ENCODE measurements at regions not wholly inside any gene's neighbourhood (a gene's known extent, or its start where the extent isn't known, plus 50 kb on each side); places are given as distances from the start of the nearest gene placed in this dataset.

GRCh38 chr4:131499141-131499873, 1649.8 kb upstream of the PCDH10 start:
- Histone ChIP-seq H3K27ac (peak overlapping the region in 10 of 11 experiments; percentile 46 to 81 (median 74); a peak in 20 of 22 replicates), H3K4me3 (no peak overlapping the region), H3K36me3 (no peaks in the 10 kb centered on the region), H4K20me1 (no peaks in the 10 kb centered on the region), H3K4me2 (peak overlapping the region; percentile 2 to 64 (median 37); a peak in 18 of 22 replicates), H3K4me1 (peaks cover 4 to 13% (median 12%) of the 10 kb centered on the region in 10 experiments; a peak in 19 of 20 replicates), H3K9me3 (replicated peaks in 1 of 11) (peaks cover 4 to 8% (median 5%) of the 10 kb centered on the region in 11 experiments; a peak in 10 of 22 replicates), H3K27me3 (no peaks in the 10 kb centered on the region), H3K9ac (peak overlapping the region in 8 of 11 experiments; percentile 4 to 52 (median 42); a peak in 12 of 22 replicates)
- peak in 6 of 11 experiments; percentile 25 to 72 (median 49); a peak in 6 of 22 replicates for TF ChIP-seq Cebpa-rat (IDR thresholded peaks at IDR 0.05)

GRCh38 chr4:131509521-131509920, 1639.6 kb upstream of the PCDH10 start:
- Histone ChIP-seq H3K9me3 (replicated peaks in 1 of 11) (no peaks in the 10 kb centered on the region), H3K4me3 (no peak overlapping the region), H4K20me1 (no peaks in the 10 kb centered on the region), H3K27ac (no peak overlapping the region), H3K4me1 (no peaks in the 10 kb centered on the region), H3K4me2 (no peak overlapping the region), H3K27me3 (no peaks in the 10 kb centered on the region), H3K9ac (no peak overlapping the region), H3K36me3 (no peaks in the 10 kb centered on the region)
- no peak for TF ChIP-seq Cebpa-rat (IDR thresholded peaks at IDR 0.05)

DNA sequence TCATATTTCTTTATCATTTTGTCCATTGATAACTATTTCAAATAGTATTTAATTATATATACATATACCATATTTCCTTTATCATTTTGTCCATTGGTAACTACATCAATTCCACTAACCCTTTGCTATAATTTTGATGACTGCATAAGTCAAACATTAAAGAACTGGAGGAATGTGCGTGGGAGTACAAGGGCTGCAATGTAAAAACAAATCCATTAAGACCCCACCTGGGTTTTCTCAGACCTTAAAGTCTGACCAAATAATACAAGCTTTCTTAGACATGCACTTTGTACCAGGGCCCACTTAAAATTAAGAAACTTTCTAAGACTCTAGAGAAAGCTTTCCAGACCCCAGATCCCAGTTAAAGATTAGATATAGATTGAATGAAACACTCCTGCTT, 1622.4 kb upstream of the PCDH10 start:
- H3K4me3 ChIP-seq: no peak overlapping the region
- no peaks in the 10 kb centered on the region for H3K4me1 ChIP-seq
- H3K9ac ChIP-seq: no peak overlapping the region
- no peaks in the 10 kb centered on the region for H3K9me3 ChIP-seq (replicated peaks in 1 of 11)
- H3K27ac ChIP-seq: no peak overlapping the region
- H4K20me1 ChIP-seq: no peaks in the 10 kb centered on the region
- H3K36me3 ChIP-seq: no peaks in the 10 kb centered on the region
- H3K4me2 ChIP-seq: no peak overlapping the region
- no peaks in the 10 kb centered on the region for H3K27me3 ChIP-seq
- TF ChIP-seq Cebpa-rat (IDR thresholded peaks at IDR 0.05): no peak

DNA sequence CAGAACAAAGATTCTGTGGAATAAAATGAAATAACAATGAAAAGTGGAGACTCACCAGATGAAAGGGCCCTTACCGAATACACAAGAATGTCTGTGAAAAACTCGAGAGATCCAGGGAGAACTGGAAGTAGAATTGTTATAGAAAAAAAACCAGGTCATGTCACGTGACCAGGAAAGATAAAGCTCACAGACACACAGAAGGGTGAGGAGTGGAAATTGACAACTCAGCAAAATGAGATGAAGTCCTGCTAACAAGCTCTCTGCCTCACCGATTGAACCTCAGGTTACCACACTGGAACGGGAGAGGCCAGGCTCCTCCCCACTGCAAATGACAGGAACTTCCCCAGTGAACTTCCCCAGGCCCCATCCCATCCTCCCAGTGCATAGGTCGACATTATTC, 1618.0 kb upstream of the PCDH10 start:
- H4K20me1 ChIP-seq: no peaks in the 10 kb centered on the region
- no peak for TF ChIP-seq Cebpa-rat (IDR thresholded peaks at IDR 0.05)
- H3K4me1 ChIP-seq: no peaks in the 10 kb centered on the region
- H3K9me3 ChIP-seq (replicated peaks in 1 of 11): no peaks in the 10 kb centered on the region
- no peak overlapping the region for H3K4me3 ChIP-seq
- no peaks in the 10 kb centered on the region for H3K36me3 ChIP-seq
- H3K27ac ChIP-seq: no peak overlapping the region
- H3K9ac ChIP-seq: no peak overlapping the region
- H3K4me2 ChIP-seq: no peak overlapping the region
- H3K27me3 ChIP-seq: no peaks in the 10 kb centered on the region

DNA sequence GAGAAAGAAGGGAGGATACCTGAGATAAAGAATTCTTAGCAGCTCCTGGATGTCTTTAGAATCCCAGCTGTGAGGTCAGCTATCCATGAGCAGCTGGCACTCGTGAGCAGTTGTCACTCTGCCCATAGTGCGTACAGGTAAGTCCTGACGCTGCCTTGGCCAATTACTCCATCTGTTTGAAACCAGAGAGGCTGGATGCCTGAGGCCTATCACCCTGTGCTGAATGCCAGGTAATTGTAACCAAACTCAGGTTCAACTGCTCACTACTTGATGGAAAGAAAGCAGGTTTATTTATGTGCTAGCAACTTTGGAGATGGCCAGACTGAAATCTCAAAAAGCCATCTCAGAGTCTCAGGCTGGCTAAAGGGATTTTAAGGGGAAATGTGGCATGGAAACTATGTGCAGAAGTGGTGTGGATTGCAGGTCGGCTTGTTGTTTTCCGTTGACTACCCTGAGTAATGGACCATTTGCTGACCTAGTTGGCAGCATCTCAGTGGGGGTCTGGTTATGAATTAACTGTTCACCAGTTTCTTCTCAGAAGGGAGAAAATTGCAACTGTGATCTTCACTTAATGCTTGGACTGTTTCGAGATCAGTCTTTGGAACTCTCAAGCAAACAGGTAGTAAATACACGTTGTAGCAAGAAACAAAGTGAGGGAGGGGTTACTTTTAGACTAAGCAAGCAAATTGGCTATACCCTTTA, 1614.0 kb upstream of the PCDH10 start:
- H3K4me3 ChIP-seq: no peak overlapping the region
- no peak for TF ChIP-seq Cebpa-rat (IDR thresholded peaks at IDR 0.05)
- H3K27me3 ChIP-seq: no peaks in the 10 kb centered on the region
- H3K9me3 ChIP-seq (replicated peaks in 1 of 11): no peaks in the 10 kb centered on the region
- no peak overlapping the region for H3K4me2 ChIP-seq
- no peaks in the 10 kb centered on the region for H4K20me1 ChIP-seq
- no peaks in the 10 kb centered on the region for H3K4me1 ChIP-seq
- H3K36me3 ChIP-seq: no peaks in the 10 kb centered on the region
- H3K27ac ChIP-seq: no peak overlapping the region
- H3K9ac ChIP-seq: no peak overlapping the region

- no peaks in the 10 kb centered on the region for H3K4me1 ChIP-seq
- no peaks in the 10 kb centered on the region for H3K36me3 ChIP-seq
- H3K9me3 ChIP-seq (replicated peaks in 1 of 11): no peaks in the 10 kb centered on the region
- no peak overlapping the region for H3K4me3 ChIP-seq
- H3K27me3 ChIP-seq: no peaks in the 10 kb centered on the region
- no peaks in the 10 kb centered on the region for H4K20me1 ChIP-seq
- H3K9ac ChIP-seq: no peak overlapping the region
- H3K4me2 ChIP-seq: no peak overlapping the region
- TF ChIP-seq Cebpa-rat (IDR thresholded peaks at IDR 0.05): no peak
- no peak overlapping the region for H3K27ac ChIP-seq
Observed at GRCh38 chr4:131540256-131540655, 1608.8 kb upstream of the PCDH10 start.

DNA sequence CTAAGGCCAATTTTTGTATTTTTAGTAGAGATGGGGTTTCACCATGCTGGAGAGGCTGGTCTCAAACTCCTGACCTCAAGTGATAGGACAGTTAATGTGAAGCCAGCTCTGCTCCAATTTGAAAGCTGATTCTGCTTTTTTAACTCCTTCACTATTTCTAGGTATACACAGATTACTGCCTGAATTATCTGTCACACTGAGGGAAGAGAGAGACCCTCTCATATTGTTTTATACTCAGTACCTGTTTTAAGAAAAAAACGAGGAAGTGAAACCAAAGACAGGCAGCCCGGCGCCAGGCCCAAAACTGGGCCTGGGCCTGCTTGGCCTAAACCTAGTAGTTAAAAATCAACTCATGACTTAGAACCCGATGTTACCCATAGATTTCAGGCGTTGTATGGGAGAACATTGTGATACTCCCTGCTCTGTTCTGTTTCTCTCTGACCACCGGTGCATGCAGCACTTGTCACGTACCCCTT, 1601.5 kb upstream of the PCDH10 start:
- Histone ChIP-seq H3K36me3 (no peaks in the 10 kb centered on the region), H3K4me2 (no peak overlapping the region), H3K9ac (no peak overlapping the region), H3K4me3 (no peak overlapping the region), H3K27me3 (no peaks in the 10 kb centered on the region), H3K27ac (no peak overlapping the region), H3K9me3 (replicated peaks in 1 of 11) (no peaks in the 10 kb centered on the region), H4K20me1 (no peaks in the 10 kb centered on the region), H3K4me1 (no peaks in the 10 kb centered on the region)
- TF ChIP-seq Cebpa-rat (IDR thresholded peaks at IDR 0.05): no peak

DNA sequence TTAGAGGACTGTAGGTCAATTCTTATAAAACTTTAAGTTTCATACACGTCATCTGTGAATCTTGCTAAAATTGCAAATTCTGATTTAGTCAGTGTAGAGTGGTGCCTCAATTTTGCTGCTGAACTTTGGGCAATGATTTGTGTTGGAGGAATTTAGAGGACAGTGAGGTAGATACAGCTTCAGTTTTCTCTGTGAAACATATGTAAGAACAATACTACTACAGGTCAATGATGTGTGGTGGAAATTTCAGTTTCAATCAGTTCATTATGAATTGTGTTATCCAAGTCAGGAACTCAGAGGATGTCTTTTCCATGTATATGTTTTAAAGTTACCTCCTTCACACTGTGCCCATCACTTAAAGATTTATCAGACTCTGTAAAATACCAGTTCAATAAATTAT, 1597.8 kb upstream of the PCDH10 start:
- no peaks in the 10 kb centered on the region for H4K20me1 ChIP-seq
- H3K27ac ChIP-seq: no peak overlapping the region
- no peaks in the 10 kb centered on the region for H3K4me1 ChIP-seq
- no peak overlapping the region for H3K4me3 ChIP-seq
- no peaks in the 10 kb centered on the region for H3K9me3 ChIP-seq (replicated peaks in 1 of 11)
- no peak overlapping the region for H3K9ac ChIP-seq
- H3K4me2 ChIP-seq: no peak overlapping the region
- no peaks in the 10 kb centered on the region for H3K36me3 ChIP-seq
- H3K27me3 ChIP-seq: no peaks in the 10 kb centered on the region
- no peak for TF ChIP-seq Cebpa-rat (IDR thresholded peaks at IDR 0.05)

- no peaks in the 10 kb centered on the region for H3K4me1 ChIP-seq
- TF ChIP-seq Cebpa-rat (IDR thresholded peaks at IDR 0.05): no peak
- H3K27me3 ChIP-seq: no peaks in the 10 kb centered on the region
Observed at GRCh38 chr4:131566026-131566425, 1583.1 kb upstream of the PCDH10 start.

More at GRCh38 chr4:131566026-131566425, 1583.1 kb upstream of the PCDH10 start:
- no peaks in the 10 kb centered on the region for H4K20me1 ChIP-seq
- no peak overlapping the region for H3K9ac ChIP-seq
- no peaks in the 10 kb centered on the region for H3K36me3 ChIP-seq
- H3K9me3 ChIP-seq (replicated peaks in 1 of 11): no peaks in the 10 kb centered on the region
- H3K27ac ChIP-seq: no peak overlapping the region
- H3K4me3 ChIP-seq: no peak overlapping the region
- no peak overlapping the region for H3K4me2 ChIP-seq

All from BLaER1 treated with 17β-estradiol and CSF1 and Interleukin-3, amounts not matched to agents 10 nM and 100 nM (cell line).